AG04449 (cell line): ENCODE measurements at regions not wholly inside any gene's neighbourhood (a gene's known extent, or its start where the extent isn't known, plus 50 kb on each side); places are given as distances from the start of the nearest gene placed in this dataset.

Source experiments
- CTCF ChIA-PET: fragments of 350-600 bp; formaldehyde crosslinking; extraction: SDS; loops from one replicate; lab custom pipeline; 2021; ENCODE audit warnings: antibody characterized with exemption; lab: Yijun Ruan, JAX
- POLR2A ChIA-PET: fragments of 400-600, 350-600 bp; formaldehyde crosslinking; extraction: SDS; loops from one replicate; lab custom pipeline; 2020; ENCODE audit warnings: antibody characterized with exemption, inconsistent platforms; lab: Yijun Ruan, JAX
- DNase-seq: peaks from one replicate; pipeline ENCODE4 v3.0.0-alpha.2; 2010; ENCODE audit warnings: low read depth, low spot score
- H3K4me3 ChIP-seq: 2 replicates; pipeline ENCODE4 v1.5.1; 2011; ENCODE audit warnings: low read depth, mild to moderate bottlenecking, control low read depth, low read length
- TF ChIP-seq, protein P1 (sequence below): IDR thresholded peaks from one replicate; pipeline ENCODE4 v1.5.1; 2011; ENCODE audit warnings: mild to moderate bottlenecking, moderate library complexity, low read length, control low read depth, inconsistent platforms; ENCODE audit not compliant: insufficient read depth; ENCODE audit errors: missing control alignments

GRCh38 chr13:34345258-34345965 lies 527.5 kb downstream of the RFC3 start:
- TF ChIP-seq, protein P1, sequence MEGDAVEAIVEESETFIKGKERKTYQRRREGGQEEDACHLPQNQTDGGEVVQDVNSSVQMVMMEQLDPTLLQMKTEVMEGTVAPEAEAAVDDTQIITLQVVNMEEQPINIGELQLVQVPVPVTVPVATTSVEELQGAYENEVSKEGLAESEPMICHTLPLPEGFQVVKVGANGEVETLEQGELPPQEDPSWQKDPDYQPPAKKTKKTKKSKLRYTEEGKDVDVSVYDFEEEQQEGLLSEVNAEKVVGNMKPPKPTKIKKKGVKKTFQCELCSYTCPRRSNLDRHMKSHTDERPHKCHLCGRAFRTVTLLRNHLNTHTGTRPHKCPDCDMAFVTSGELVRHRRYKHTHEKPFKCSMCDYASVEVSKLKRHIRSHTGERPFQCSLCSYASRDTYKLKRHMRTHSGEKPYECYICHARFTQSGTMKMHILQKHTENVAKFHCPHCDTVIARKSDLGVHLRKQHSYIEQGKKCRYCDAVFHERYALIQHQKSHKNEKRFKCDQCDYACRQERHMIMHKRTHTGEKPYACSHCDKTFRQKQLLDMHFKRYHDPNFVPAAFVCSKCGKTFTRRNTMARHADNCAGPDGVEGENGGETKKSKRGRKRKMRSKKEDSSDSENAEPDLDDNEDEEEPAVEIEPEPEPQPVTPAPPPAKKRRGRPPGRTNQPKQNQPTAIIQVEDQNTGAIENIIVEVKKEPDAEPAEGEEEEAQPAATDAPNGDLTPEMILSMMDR: no peak
- POLR2A ChIA-PET: no interaction called here
- CTCF ChIA-PET: no interaction called here
- no peak for DNase-seq
- H3K4me3 ChIP-seq: no peak overlapping the region

GRCh38 chr13:34346626-34347025 lies 528.7 kb downstream of the RFC3 start:
- TF ChIP-seq, protein P1: no peak
- H3K4me3 ChIP-seq: no peak overlapping the region
- POLR2A ChIA-PET: no interaction called here
- DNase-seq: peak; percentile 29
- CTCF ChIA-PET: interaction anchor here (1.4 kb wide), 1 partner anchor 19 kb away, joined by 4 read pairs; no protein-coding TSS in a partner anchor

GRCh38 chr13:34347784-34348573 lies 530.0 kb downstream of the RFC3 start:
- CTCF ChIA-PET: interaction anchor here (1.4 kb wide), 1 partner anchor 18 kb away, joined by 4 read pairs; no protein-coding TSS in a partner anchor
- TF ChIP-seq, protein P1: no peak
- POLR2A ChIA-PET: no interaction called here

DNA sequence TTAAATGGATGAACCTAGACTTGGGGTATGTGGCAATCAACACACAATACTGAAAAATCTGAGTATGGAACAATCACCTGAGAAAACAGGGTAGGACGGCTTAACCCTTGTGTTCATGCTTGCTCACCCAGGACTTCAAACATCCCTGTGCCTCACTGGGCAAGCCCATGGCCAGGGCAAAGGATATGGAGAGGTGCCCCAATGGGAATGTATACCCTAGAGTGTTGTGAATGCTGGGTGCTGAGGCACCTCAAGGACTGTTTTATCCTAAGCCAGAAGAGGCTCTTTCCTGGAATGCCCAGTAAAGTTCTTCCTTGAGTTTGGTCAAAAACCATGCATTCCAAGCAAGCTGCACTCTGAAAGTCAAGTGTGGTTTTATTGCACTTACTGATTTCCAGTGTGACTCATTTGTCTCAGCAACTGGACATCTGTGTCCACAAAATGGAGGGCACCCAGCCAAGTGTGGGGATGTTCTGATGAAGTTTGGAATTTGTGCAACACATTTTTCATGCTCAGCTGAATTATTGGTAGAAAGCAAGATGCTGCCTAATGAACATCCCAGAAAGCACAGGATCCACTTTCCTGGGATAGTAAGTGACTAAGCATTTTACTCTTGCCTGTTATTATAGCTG lies 531.3 kb downstream of the RFC3 start:
- H3K4me3 ChIP-seq: no peak overlapping the region
- POLR2A ChIA-PET: interaction anchor here (1.5 kb wide), 1 partner anchor 9 kb away, joined by 6 read pairs; no protein-coding TSS in a partner anchor
- CTCF ChIA-PET: no interaction called here
- TF ChIP-seq, protein P1: no peak
- peak; percentile 98 for DNase-seq

More at GRCh38 chr13:34347784-34348573, 530.0 kb downstream of the RFC3 start:
- no peak for DNase-seq
- H3K4me3 ChIP-seq: no peak overlapping the region

DNA sequence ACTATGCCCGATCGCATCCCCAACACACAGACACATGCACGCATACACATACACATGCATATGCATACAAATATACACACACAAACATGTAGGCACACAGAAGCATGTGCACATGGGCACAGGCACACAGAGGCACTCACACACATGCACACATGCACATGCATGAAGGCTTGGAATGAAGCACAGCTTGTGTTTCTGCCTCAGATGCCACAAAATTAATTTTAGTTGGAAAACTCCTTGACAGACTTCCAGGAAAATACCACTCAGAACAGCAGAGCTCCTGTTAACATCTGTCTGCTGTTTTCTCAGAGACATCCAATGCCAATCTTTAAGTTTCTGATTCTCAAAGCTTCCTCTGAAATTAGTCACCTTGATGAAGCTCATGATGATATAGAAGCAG lies 532.7 kb downstream of the RFC3 start:
- no peak for DNase-seq
- POLR2A ChIA-PET: no interaction called here
- H3K4me3 ChIP-seq: no peak overlapping the region
- CTCF ChIA-PET: no interaction called here
- TF ChIP-seq, protein P1: no peak

DNA sequence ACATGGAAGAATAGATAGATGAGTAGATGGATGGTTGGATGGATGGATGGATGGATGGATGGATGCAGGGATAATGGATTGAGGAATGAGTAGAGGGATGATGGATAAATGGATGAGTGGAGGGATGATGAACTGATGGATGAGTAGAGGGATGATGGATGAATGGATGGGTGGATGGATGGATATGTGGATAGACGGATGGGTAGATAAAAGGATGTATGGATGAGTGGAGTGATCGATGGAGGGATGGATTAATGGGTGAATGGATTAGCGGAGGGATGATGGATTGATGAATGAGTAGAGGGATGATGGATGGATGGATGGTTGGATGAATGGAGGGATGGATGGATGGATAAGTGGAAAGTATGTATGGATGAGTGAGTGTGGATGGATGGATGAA lies 533.2 kb downstream of the RFC3 start:
- no peak for DNase-seq
- ChIA-PET CTCF (no interaction called here), POLR2A (no interaction called here)
- no peak overlapping the region for H3K4me3 ChIP-seq
- TF ChIP-seq, protein P1: no peak
